H1 (cell line): ENCODE measurements at regions not wholly inside any gene's neighbourhood (a gene's known extent, or its start where the extent isn't known, plus 50 kb on each side); places are given as distances from the start of the nearest gene placed in this dataset.

Experiments used
- ATF2 ChIP-seq: IDR thresholded peaks from 2 replicates; pipeline ENCODE4 v1.6.1; 2012; ENCODE audit warnings: low read length, inconsistent platforms
- CBX5 ChIP-seq: fragments of 300-800, 300-1000 bp; sonication (generic); IDR thresholded peaks from 2 replicates; pipeline ENCODE4 v1.7.1; 2016; ENCODE audit warnings: antibody characterized with exemption, low read length, low read depth
- NANOG ChIP-seq: IDR thresholded peaks from 2 replicates; pipeline ENCODE4 v1.6.1; 2011; ENCODE audit warnings: low read length, low read depth, mild to moderate bottlenecking, inconsistent platforms; ENCODE audit not compliant: insufficient read depth, poor library complexity, severe bottlenecking
- SAP30 ChIP-seq: fragments of 300-600 bp; sonication (generic); IDR thresholded peaks from 2 replicates; pipeline ENCODE4 v1.7.1; 2012; ENCODE audit warnings: low read length, moderate library complexity, mild to moderate bottlenecking, inconsistent platforms; ENCODE audit not compliant: insufficient read depth, insufficient replicate concordance

- TF ChIP-seq ATF2, result no peak
- TF ChIP-seq SAP30, result no peak
- TF ChIP-seq CBX5, result no peak
- no peak for TF ChIP-seq NANOG
Observed at GRCh38 chr3:7813365-7813764, 688.3 kb upstream of the LMCD1 start (continued).
